ENCODE measurements at regions not wholly inside any gene's neighbourhood (a gene's known extent, or its start where the extent isn't known, plus 50 kb on each side); places are given as distances from the start of the nearest gene placed in this dataset.

GRCh38 chr4:137070614-137071013, 461.7 kb downstream of the PCDH18 start:
- Histone ChIP-seq H3K27ac (ENCODE audit: insufficient read depth, low read length) (no peak overlapping the region), H3K4me2 (ENCODE audit: extremely low read depth, insufficient read depth, low read length) (no peak overlapping the region), H3K79me2 (ENCODE audit: control insufficient read depth, insufficient read depth, low read length) (no peaks in the 10 kb centered on the region), H2AFZ (ENCODE audit: low read length) (no peak overlapping the region), H3K9ac (ENCODE audit: insufficient read depth, low read length) (no peak overlapping the region), H3K27me3 (ENCODE audit: control insufficient read depth, insufficient read depth, low read length) (no peaks in the 10 kb centered on the region), H4K20me1 (ENCODE audit: control insufficient read depth, extremely low read depth, insufficient read depth, low read length) (no peaks in the 10 kb centered on the region), H3K36me3 (ENCODE audit: control insufficient read depth, insufficient read depth, low read length) (no peaks in the 10 kb centered on the region), H3K9me3 (ENCODE audit: control insufficient read depth, insufficient read depth, low read depth, low read length) (no peaks in the 10 kb centered on the region), H3K4me3 (replicated peaks in 1 of 4; ENCODE audit: control extremely low read depth in 1 of 4, insufficient read depth in 1 of 4, low read depth in 3 of 4, low read length in 4 of 4) (no peak overlapping the region), H3K4me1 (ENCODE audit: control insufficient read depth, extremely low read depth, insufficient read depth, low read length) (no peaks in the 10 kb centered on the region)
- no peak for DNase-seq (ENCODE audit: low read depth in 2 of 2)
- TF ChIP-seq EZH2 (IDR thresholded peaks at IDR 0.05; ENCODE audit: low read length, missing control alignments) (no peak), CTCF (conservative IDR thresholded peaks at IDR 0.05 in 1 of 2, IDR thresholded peaks at IDR 0.05 in 1 of 2; ENCODE audit: low read depth in 1 of 2, low read length in 2 of 2) (no peak)

GRCh38 chr4:137069473-137069872, 462.8 kb downstream of the PCDH18 start:
- H3K4me2 ChIP-seq (ENCODE audit: extremely low read depth, insufficient read depth, low read length): no peak overlapping the region
- no peak for DNase-seq (ENCODE audit: low read depth in 2 of 2)
- no peak overlapping the region for H3K9ac ChIP-seq (ENCODE audit: insufficient read depth, low read length)
- no peak overlapping the region for H3K27ac ChIP-seq (ENCODE audit: insufficient read depth, low read length)
- H3K4me3 ChIP-seq (replicated peaks in 1 of 4; ENCODE audit: control extremely low read depth in 1 of 4, insufficient read depth in 1 of 4, low read depth in 3 of 4, low read length in 4 of 4): no peak overlapping the region
- TF ChIP-seq CTCF (conservative IDR thresholded peaks at IDR 0.05 in 1 of 2, IDR thresholded peaks at IDR 0.05 in 1 of 2; ENCODE audit: low read depth in 1 of 2, low read length in 2 of 2): no peak
- no peak overlapping the region for H2AFZ ChIP-seq (ENCODE audit: low read length)
- H3K79me2 ChIP-seq (ENCODE audit: control insufficient read depth, insufficient read depth, low read length): no peaks in the 10 kb centered on the region
- H3K4me1 ChIP-seq (ENCODE audit: control insufficient read depth, extremely low read depth, insufficient read depth, low read length): no peaks in the 10 kb centered on the region
- no peaks in the 10 kb centered on the region for H3K27me3 ChIP-seq (ENCODE audit: control insufficient read depth, insufficient read depth, low read length)
- no peaks in the 10 kb centered on the region for H4K20me1 ChIP-seq (ENCODE audit: control insufficient read depth, extremely low read depth, insufficient read depth, low read length)
- H3K9me3 ChIP-seq (ENCODE audit: control insufficient read depth, insufficient read depth, low read depth, low read length): no peaks in the 10 kb centered on the region
- no peaks in the 10 kb centered on the region for H3K36me3 ChIP-seq (ENCODE audit: control insufficient read depth, insufficient read depth, low read length)

- Histone ChIP-seq H3K27me3 (ENCODE audit: control insufficient read depth, insufficient read depth, low read length) (no peaks in the 10 kb centered on the region), H3K79me2 (ENCODE audit: control insufficient read depth, insufficient read depth, low read length) (no peaks in the 10 kb centered on the region), H4K20me1 (ENCODE audit: control insufficient read depth, extremely low read depth, insufficient read depth, low read length) (no peaks in the 10 kb centered on the region), H3K9ac (ENCODE audit: insufficient read depth, low read length) (no peak overlapping the region), H3K9me3 (ENCODE audit: control insufficient read depth, insufficient read depth, low read depth, low read length) (no peaks in the 10 kb centered on the region), H3K27ac (ENCODE audit: insufficient read depth, low read length) (no peak overlapping the region), H2AFZ (ENCODE audit: low read length) (no peak overlapping the region), H3K4me3 (replicated peaks in 1 of 4; ENCODE audit: control extremely low read depth in 1 of 4, insufficient read depth in 1 of 4, low read depth in 3 of 4, low read length in 4 of 4) (no peak overlapping the region), H3K4me2 (ENCODE audit: extremely low read depth, insufficient read depth, low read length) (no peak overlapping the region), H3K36me3 (ENCODE audit: control insufficient read depth, insufficient read depth, low read length) (no peaks in the 10 kb centered on the region), H3K4me1 (ENCODE audit: control insufficient read depth, extremely low read depth, insufficient read depth, low read length) (no peaks in the 10 kb centered on the region)
- no peak for TF ChIP-seq EZH2 (IDR thresholded peaks at IDR 0.05; ENCODE audit: low read length, missing control alignments)
- TF ChIP-seq CTCF (conservative IDR thresholded peaks at IDR 0.05 in 1 of 2, IDR thresholded peaks at IDR 0.05 in 1 of 2; ENCODE audit: low read depth in 1 of 2, low read length in 2 of 2): no peak
- DNase-seq (ENCODE audit: low read depth in 2 of 2): peak in 1 of 2 donors; percentile 13
Observed at GRCh38 chr4:137067735-137068134, 464.6 kb downstream of the PCDH18 start.

All from fibroblast of lung (primary cell).